Osteocyte (in vitro differentiated cells): ENCODE measurements at regions not wholly inside any gene's neighbourhood (a gene's known extent, or its start where the extent isn't known, plus 50 kb on each side); places are given as distances from the start of the nearest gene placed in this dataset.

Experiments used
- DNase-seq: peaks from one replicate; pipeline ENCODE4 v3.0.0; 2021; ENCODE audit warnings: mixed read lengths; ENCODE audit not compliant: unreplicated experiment; ENCODE audit errors: extremely low spot score
- H3K27ac Mint-ChIP-seq: one replicate; pipeline ENCODE4 v1.8.0; 2021; ENCODE audit warnings: mild to moderate bottlenecking, mixed read lengths; ENCODE audit not compliant: unreplicated experiment
- H3K27me3 Mint-ChIP-seq: one replicate; pipeline ENCODE4 v1.8.0; 2021; ENCODE audit warnings: mixed read lengths; ENCODE audit not compliant: unreplicated experiment
- H3K36me3 Mint-ChIP-seq: one replicate; pipeline ENCODE4 v1.8.0; 2021; ENCODE audit warnings: mixed read lengths; ENCODE audit not compliant: unreplicated experiment
- H3K4me1 Mint-ChIP-seq: one replicate; pipeline ENCODE4 v1.8.0; 2021; ENCODE audit warnings: mixed read lengths; ENCODE audit not compliant: unreplicated experiment
- H3K4me3 Mint-ChIP-seq: one replicate; pipeline ENCODE4 v1.8.0; 2021; ENCODE audit warnings: mild to moderate bottlenecking, moderate library complexity, mixed read lengths; ENCODE audit not compliant: unreplicated experiment
- H3K9me3 Mint-ChIP-seq: one replicate; pipeline ENCODE4 v1.8.0; 2021; ENCODE audit warnings: mixed read lengths; ENCODE audit not compliant: unreplicated experiment
- CTCF ChIP-seq: fragments of 200-600 bp; sonication (generic); IDR thresholded peaks from 2 replicates; pipeline ENCODE4 v1.5.0; 2021; ENCODE audit warnings: antibody characterized with exemption, mild to moderate bottlenecking, moderate library complexity

- Mint-ChIP-seq H3K36me3 (no peaks in the 10 kb centered on the region), H3K27ac (no peak overlapping the region), H3K4me1 (peaks cover 2% of the 10 kb centered on the region), H3K27me3 (peaks cover 6% of the 10 kb centered on the region), H3K9me3 (no peaks in the 10 kb centered on the region), H3K4me3 (no peak overlapping the region)
- TF ChIP-seq CTCF: no peak
- no peak for DNase-seq
Observed at GRCh38 chr6:6930223-6930880, 177.4 kb upstream of the RREB1 start.

GRCh38 chr6:6931071-6932025 lies 176.4 kb upstream of the RREB1 start:
- DNase-seq: no peak
- no peak overlapping the region for H3K27ac Mint-ChIP-seq
- no peak overlapping the region for H3K4me3 Mint-ChIP-seq
- peaks cover 2% of the 10 kb centered on the region for H3K4me1 Mint-ChIP-seq
- no peaks in the 10 kb centered on the region for H3K36me3 Mint-ChIP-seq
- no peak for TF ChIP-seq CTCF
- no peaks in the 10 kb centered on the region for H3K9me3 Mint-ChIP-seq
- peaks cover 6% of the 10 kb centered on the region for H3K27me3 Mint-ChIP-seq

- no peak overlapping the region for H3K27ac Mint-ChIP-seq
- no peak for DNase-seq
- H3K27me3 Mint-ChIP-seq: peaks cover 2% of the 10 kb centered on the region
- TF ChIP-seq CTCF: no peak
- peaks cover 2% of the 10 kb centered on the region for H3K4me1 Mint-ChIP-seq
- no peak overlapping the region for H3K4me3 Mint-ChIP-seq
- H3K36me3 Mint-ChIP-seq: no peaks in the 10 kb centered on the region
- H3K9me3 Mint-ChIP-seq: no peaks in the 10 kb centered on the region
Observed at GRCh38 chr6:6932341-6932740, 175.4 kb upstream of the RREB1 start.

GRCh38 chr6:6932968-6933367 lies 174.8 kb upstream of the RREB1 start:
- no peaks in the 10 kb centered on the region for H3K9me3 Mint-ChIP-seq
- TF ChIP-seq CTCF: no peak
- H3K4me1 Mint-ChIP-seq: no peaks in the 10 kb centered on the region
- no peak for DNase-seq
- H3K36me3 Mint-ChIP-seq: no peaks in the 10 kb centered on the region
- H3K4me3 Mint-ChIP-seq: no peak overlapping the region
- H3K27ac Mint-ChIP-seq: no peak overlapping the region
- H3K27me3 Mint-ChIP-seq: no peaks in the 10 kb centered on the region
